ENCODE measurements at regions not wholly inside any gene's neighbourhood (a gene's known extent, or its start where the extent isn't known, plus 50 kb on each side); places are given as distances from the start of the nearest gene placed in this dataset.

- TF ChIP-seq CTCF (conservative IDR thresholded peaks at IDR 0.05): no peak
- no peak for TF ChIP-seq ZFX (IDR thresholded peaks at IDR 0.05)
Measured at GRCh38 chr9:684941-685340, 156.6 kb upstream of the DMRT1 start.

Measured in C4-2B (cell line).